Upper lobe of left lung (tissue), 6 donors: ENCODE measurements at regions not wholly inside any gene's neighbourhood (a gene's known extent, or its start where the extent isn't known, plus 50 kb on each side); places are given as distances from the start of the nearest gene placed in this dataset.

Experiments
- ATAC-seq, 2 donors: fragments of 200-7000 bp; cut with Tn5 transposase; one replicate each; pipeline ENCODE4 v1.9.1; 2022; ENCODE audit warnings: mild to moderate bottlenecking in 2 of 2, moderate library complexity in 2 of 2; ENCODE audit not compliant: low FRiP score in 2 of 2
- DNase-seq, 2 donors: peaks; one replicate each; pipeline ENCODE4 v3.0.0-alpha.2; 2019 to 2020
- H3K27ac ChIP-seq, 4 donors: fragments of 200-600 bp; sonication (generic); one replicate each; pipeline ENCODE4 v1.5.1; 2016 to 2019
- H3K27me3 ChIP-seq, 4 donors: fragments of 200-600 bp; sonication (generic); one replicate each; pipeline ENCODE4 v1.5.1; 2017 to 2019
- H3K36me3 ChIP-seq, 4 donors: fragments of 200-600 bp; sonication (generic); one replicate each; pipeline ENCODE4 v1.5.1; 2016 to 2019
- H3K4me1 ChIP-seq, 4 donors: fragments of 200-600 bp; sonication (generic); one replicate each; pipeline ENCODE4 v1.5.1; 2018 to 2019
- H3K4me3 ChIP-seq, 4 donors: fragments of 200-600 bp; sonication (generic); one replicate each; pipeline ENCODE4 v1.5.1; 2017 to 2019; ENCODE audit warnings: mild to moderate bottlenecking in 2 of 4, moderate library complexity in 1 of 4
- H3K9me3 ChIP-seq, 4 donors: fragments of 200-600 bp; sonication (generic); one replicate each; pipeline ENCODE4 v1.5.1; 2018 to 2019
- CTCF ChIP-seq, 6 experiments: fragments of 450-650 bp in 4 of 6; fragments of 200-600 bp in 2 of 6; sonication (generic) in 2 of 6; IDR thresholded peaks; one replicate each; pipeline ENCODE4 v1.5.1; 2016 to 2019; ENCODE audit warnings: antibody characterized with exemption in 6 of 6
- EP300 ChIP-seq, 4 donors: sonication (generic); formaldehyde crosslinking; IDR thresholded peaks; one replicate each; pipeline ENCODE4 v1.5.1; 2017; ENCODE audit warnings: antibody characterized with exemption in 4 of 4, control low read depth in 2 of 4
- POLR2A ChIP-seq, 4 donors: fragments of 450-650 bp; IDR thresholded peaks; one replicate each; pipeline ENCODE4 v1.5.1; 2016 to 2017; ENCODE audit warnings: antibody characterized with exemption in 4 of 4, mild to moderate bottlenecking in 2 of 4
- POLR2AphosphoS5 ChIP-seq, 2 donors: sonication (generic); formaldehyde crosslinking; IDR thresholded peaks; one replicate each; pipeline ENCODE4 v1.5.1; 2017; ENCODE audit warnings: antibody characterized with exemption in 2 of 2
- WGBS, 2 donors: methylation state at CpG; one replicate each; pipeline ENCODE4 v1.1.5; 2017 to 2018; 5-methylcytosine and 5-hydroxymethylcytosine counted together
- donor health status: DM: no; HTN: no; CAD: no; lungs with moderate emphysema.
- donor health status: DM: no; HTN: yes; CAD: no; lungs with severe emphysema.

GRCh38 chrX:39451046-39451445, 646.7 kb downstream of the BCOR start:
- no peak overlapping the region for H3K27ac ChIP-seq
- no peaks in the 10 kb centered on the region for H3K27me3 ChIP-seq
- no peak for DNase-seq
- ATAC-seq: no peak
- H3K4me3 ChIP-seq: no peak overlapping the region
- no peaks in the 10 kb centered on the region for H3K36me3 ChIP-seq
- TF ChIP-seq POLR2AphosphoS5 (IDR thresholded peaks at IDR 0.05) (no peak), EP300 (IDR thresholded peaks at IDR 0.05) (no peak), CTCF (IDR thresholded peaks at IDR 0.05) (no peak), POLR2A (IDR thresholded peaks at IDR 0.05) (no peak)
- H3K4me1 ChIP-seq: no peaks in the 10 kb centered on the region
- H3K9me3 ChIP-seq: no peaks in the 10 kb centered on the region
- WGBS, 2 donors: 80 to 89% methylated on average over 7 of the region's 7 CpGs

- H3K4me3 ChIP-seq: no peak overlapping the region
- 73% methylated on average over 4 of the region's 4 CpGs; no CpG with 5 or more reads in 1 of the 2 donors for WGBS, 2 donors
- H3K36me3 ChIP-seq: no peaks in the 10 kb centered on the region
- TF ChIP-seq POLR2A (IDR thresholded peaks at IDR 0.05) (no peak), POLR2AphosphoS5 (IDR thresholded peaks at IDR 0.05) (no peak), EP300 (IDR thresholded peaks at IDR 0.05) (no peak), CTCF (IDR thresholded peaks at IDR 0.05) (no peak)
- DNase-seq (no peak), ATAC-seq (no peak)
- H3K27ac ChIP-seq: no peak overlapping the region
- H3K4me1 ChIP-seq: no peaks in the 10 kb centered on the region
- no peaks in the 10 kb centered on the region for H3K27me3 ChIP-seq
- no peaks in the 10 kb centered on the region for H3K9me3 ChIP-seq
These were observed 645.4 kb downstream of the BCOR start for GRCh38 chrX:39452401-39452800.

- no peak overlapping the region for H3K27ac ChIP-seq
- H3K36me3 ChIP-seq: no peaks in the 10 kb centered on the region
- no peak for DNase-seq
- 79 to 82% methylated on average over 3 to 5 of the region's 5 CpGs for WGBS, 2 donors
- ATAC-seq: no peak
- no peak overlapping the region for H3K4me3 ChIP-seq
- no peaks in the 10 kb centered on the region for H3K4me1 ChIP-seq
- H3K9me3 ChIP-seq: no peaks in the 10 kb centered on the region
- no peak for TF ChIP-seq POLR2AphosphoS5 (IDR thresholded peaks at IDR 0.05)
- no peak for TF ChIP-seq CTCF (IDR thresholded peaks at IDR 0.05)
- no peak for TF ChIP-seq EP300 (IDR thresholded peaks at IDR 0.05)
- no peak for TF ChIP-seq POLR2A (IDR thresholded peaks at IDR 0.05)
- H3K27me3 ChIP-seq: no peaks in the 10 kb centered on the region
These were observed 643.7 kb downstream of the BCOR start for GRCh38 chrX:39453889-39454621.

GRCh38 chrX:39456894-39457604, 640.7 kb downstream of the BCOR start:
- Histone ChIP-seq H3K27ac (no peak overlapping the region), H3K9me3 (no peaks in the 10 kb centered on the region), H3K4me1 (no peaks in the 10 kb centered on the region), H3K27me3 (no peaks in the 10 kb centered on the region), H3K4me3 (no peak overlapping the region), H3K36me3 (no peaks in the 10 kb centered on the region)
- no peak for ATAC-seq
- WGBS, 2 donors: 72 to 76% methylated on average over 3 of the region's 3 CpGs
- no peak for DNase-seq
- no peak for TF ChIP-seq CTCF (IDR thresholded peaks at IDR 0.05)

- TF ChIP-seq EP300 (IDR thresholded peaks at IDR 0.05) (no peak), POLR2AphosphoS5 (IDR thresholded peaks at IDR 0.05) (no peak), POLR2A (IDR thresholded peaks at IDR 0.05) (no peak), CTCF (IDR thresholded peaks at IDR 0.05) (no peak)
- Histone ChIP-seq H3K36me3 (no peaks in the 10 kb centered on the region), H3K27ac (no peak overlapping the region), H3K4me3 (no peak overlapping the region), H3K9me3 (no peaks in the 10 kb centered on the region), H3K4me1 (no peaks in the 10 kb centered on the region), H3K27me3 (no peaks in the 10 kb centered on the region)
- ATAC-seq (no peak), DNase-seq (no peak)
- 76 to 93% methylated on average over 5 of the region's 5 CpGs for WGBS, 2 donors
These were observed 639.0 kb downstream of the BCOR start for GRCh38 chrX:39458779-39459178.
